ENCODE measurements at regions not wholly inside any gene's neighbourhood (a gene's known extent, or its start where the extent isn't known, plus 50 kb on each side); places are given as distances from the start of the nearest gene placed in this dataset.

- no peaks in the 10 kb centered on the region for H3K79me2 ChIP-seq (ENCODE audit: insufficient read depth, low read length)
- intact Hi-C loops (cut with micrococcal nuclease; ENCODE audit: unreplicated experiment) (no loop called here), in situ Hi-C loops (cut with HindIII; ENCODE audit: extremely low pct_ligation_motif_present, low pct_unique_long_range_greater_than_20kb) (no loop called here)
- FAIRE-seq (no peak), ATAC-seq (no peak), DNase-seq (ENCODE audit: low spot score) (no peak)
- TF ChIP-seq FOXA1 (IDR thresholded peaks at IDR 0.05) (no peak), FOXA1 (CRISPR knock-in tag; IDR thresholded peaks at IDR 0.05) (no peak), ZNF550 (CRISPR knock-in tag; IDR thresholded peaks at IDR 0.05; ENCODE audit: borderline replicate concordance) (no peak), NFIB (CRISPR knock-in tag; IDR thresholded peaks at IDR 0.05; ENCODE audit: borderline replicate concordance) (no peak), AHR (CRISPR knock-in tag; IDR thresholded peaks at IDR 0.05) (no peak), HNRNPL (IDR thresholded peaks at IDR 0.05; ENCODE audit: low read depth, low read length) (no peak), TCF7 (IDR thresholded peaks at IDR 0.05; ENCODE audit: low read depth) (no peak), NKX3-1 (CRISPR knock-in tag; IDR thresholded peaks at IDR 0.05) (no peak)
- no peaks in the 10 kb centered on the region for H3K36me3 ChIP-seq (replicated peaks in 1 of 2; ENCODE audit: control insufficient read depth in 1 of 2, insufficient read depth in 2 of 2, low read length in 2 of 2)
- H2AFZ ChIP-seq (ENCODE audit: low read length): no peak overlapping the region
- H3K4me3 ChIP-seq (replicated peaks in 1 of 3; ENCODE audit: insufficient read depth in 1 of 3, low read depth in 2 of 3, low read length in 3 of 3): no peak overlapping the region
- no peaks in the 10 kb centered on the region for H3K9me3 ChIP-seq (ENCODE audit: low read length)
- no peaks in the 10 kb centered on the region for H4K20me1 ChIP-seq (ENCODE audit: insufficient read depth, low read length)
- no peak overlapping the region for H3K4me2 ChIP-seq (ENCODE audit: low read depth, low read length)
- H3K27me3 ChIP-seq (ENCODE audit: control insufficient read depth in 1 of 2, insufficient read depth in 2 of 2, low read length in 2 of 2): no peaks in the 10 kb centered on the region
- no peaks in the 10 kb centered on the region for H3K4me1 ChIP-seq (ENCODE audit: insufficient read depth, low read length)
- H3K9ac ChIP-seq (ENCODE audit: insufficient read depth, low read depth, low read length): no peak overlapping the region
- ChIA-PET POLR2A (no interaction called here), CTCF (ENCODE audit: low intra/inter-chr PET ratio, low total read pairs) (no interaction called here)
- no TSS peak for BruUV-seq (replicated peaks)
- no peak overlapping the region for H3K27ac ChIP-seq (ENCODE audit: extremely low read length, insufficient read depth, low read length)
- WGBS (ENCODE audit: low lambda C conversion rate): 2% methylated on average over 2 of the region's 2 CpGs
Measured at GRCh38 chr15:54839379-54839778, 357.4 kb downstream of the RSL24D1 start.

DNA sequence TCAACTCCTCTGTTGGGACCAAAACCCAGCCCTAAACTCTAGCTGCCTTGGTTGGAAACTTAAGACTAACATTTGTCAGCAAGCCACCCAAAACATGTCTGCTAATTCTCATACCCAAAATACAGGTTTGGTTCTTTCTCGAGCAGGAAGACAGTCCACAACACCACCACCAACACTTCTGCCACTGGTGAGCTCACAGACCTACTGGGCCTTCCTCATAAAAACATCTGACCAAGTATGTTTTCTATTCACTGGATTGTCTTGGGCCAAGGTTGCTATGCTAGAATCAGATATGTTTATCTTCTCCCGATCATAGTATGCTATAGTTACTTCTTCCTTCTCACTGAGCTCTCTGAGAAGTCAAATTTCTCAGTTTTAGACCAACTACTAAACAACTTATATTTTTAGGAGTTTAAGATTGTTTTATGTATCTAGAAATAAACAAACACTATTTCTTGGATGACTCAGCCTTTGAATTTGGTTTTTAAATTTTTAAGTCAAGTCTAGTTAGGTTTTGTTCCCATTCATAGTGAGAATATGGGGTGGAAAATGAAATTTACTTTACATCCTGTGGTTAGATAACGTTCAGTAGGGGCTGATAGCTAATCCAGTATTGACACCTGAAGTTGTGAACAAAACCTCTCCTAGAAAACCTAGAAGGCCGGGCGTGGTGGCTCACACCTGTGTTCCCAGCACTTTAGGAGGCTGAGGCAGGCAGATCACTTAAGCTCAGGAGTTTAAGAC, 360.5 kb downstream of the RSL24D1 start:
- POLR2A ChIA-PET: no interaction called here
- no peak overlapping the region for H3K27ac ChIP-seq (ENCODE audit: extremely low read length, insufficient read depth, low read length)
- no peaks in the 10 kb centered on the region for H3K27me3 ChIP-seq (ENCODE audit: control insufficient read depth in 1 of 2, insufficient read depth in 2 of 2, low read length in 2 of 2)
- H3K79me2 ChIP-seq (ENCODE audit: insufficient read depth, low read length): no peaks in the 10 kb centered on the region
- FAIRE-seq: no peak
- BruUV-seq (replicated peaks): no TSS peak
- CTCF ChIA-PET (ENCODE audit: low intra/inter-chr PET ratio, low total read pairs): no interaction called here
- H3K4me2 ChIP-seq (ENCODE audit: low read depth, low read length): no peak overlapping the region
- H3K9ac ChIP-seq (ENCODE audit: insufficient read depth, low read depth, low read length): no peak overlapping the region
- no peak overlapping the region for H2AFZ ChIP-seq (ENCODE audit: low read length)
- no peak for DNase-seq (ENCODE audit: low spot score)
- H3K9me3 ChIP-seq (ENCODE audit: low read length): no peaks in the 10 kb centered on the region
- no peaks in the 10 kb centered on the region for H3K4me1 ChIP-seq (ENCODE audit: insufficient read depth, low read length)
- intact Hi-C loops (cut with micrococcal nuclease; ENCODE audit: unreplicated experiment): no loop called here
- H3K4me3 ChIP-seq (replicated peaks in 1 of 3; ENCODE audit: insufficient read depth in 1 of 3, low read depth in 2 of 3, low read length in 3 of 3): no peak overlapping the region
- in situ Hi-C loops (cut with HindIII; ENCODE audit: extremely low pct_ligation_motif_present, low pct_unique_long_range_greater_than_20kb): no loop called here
- no peaks in the 10 kb centered on the region for H4K20me1 ChIP-seq (ENCODE audit: insufficient read depth, low read length)
- no peak for ATAC-seq
- no peaks in the 10 kb centered on the region for H3K36me3 ChIP-seq (replicated peaks in 1 of 2; ENCODE audit: control insufficient read depth in 1 of 2, insufficient read depth in 2 of 2, low read length in 2 of 2)
- WGBS (ENCODE audit: low lambda C conversion rate): under 1% methylated on average over 5 of the region's 5 CpGs
- TF ChIP-seq, protein P1, sequence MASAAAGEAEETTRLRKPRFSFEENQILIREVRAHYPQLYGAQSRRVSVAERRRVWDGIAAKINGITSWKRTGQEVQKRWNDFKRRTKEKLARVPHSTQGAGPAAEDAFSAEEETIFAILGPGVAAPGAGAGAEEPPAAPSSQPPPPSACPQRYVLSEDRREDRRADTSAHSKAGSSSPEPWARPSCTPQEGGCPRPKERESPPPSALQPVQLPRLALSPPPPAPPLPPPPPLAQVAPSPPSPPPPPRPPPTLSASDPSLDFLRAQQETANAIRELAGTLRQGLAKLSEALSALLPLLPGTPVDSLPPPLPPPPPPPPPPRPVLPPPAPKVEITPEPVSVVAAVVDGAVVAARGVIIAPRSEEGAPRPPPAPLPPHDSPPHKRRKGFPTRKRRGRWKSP (CRISPR knock-in tag; IDR thresholded peaks at IDR 0.05): no peak
- TF ChIP-seq TCF7L2 (IDR thresholded peaks at IDR 0.05; ENCODE audit: low read depth, low read length) (no peak), ONECUT2 (CRISPR knock-in tag; IDR thresholded peaks at IDR 0.05) (no peak), ZMYM2 (CRISPR knock-in tag; IDR thresholded peaks at IDR 0.05) (no peak), ELF1 (CRISPR knock-in tag; IDR thresholded peaks at IDR 0.05) (no peak), ZNF274 (CRISPR knock-in tag; IDR thresholded peaks at IDR 0.05) (no peak), HNRNPUL1 (IDR thresholded peaks at IDR 0.05; ENCODE audit: low read depth, low read length) (no peak), ZNF883 (CRISPR knock-in tag; IDR thresholded peaks at IDR 0.05; ENCODE audit: not compliant biosample characterization) (no peak), ZNF546 (CRISPR knock-in tag; conservative IDR thresholded peaks at IDR 0.05) (no peak), DNMT3B (CRISPR knock-in tag; conservative IDR thresholded peaks at IDR 0.05) (no peak), ZNF720 (CRISPR knock-in tag; IDR thresholded peaks at IDR 0.05) (no peak), ZNF773 (CRISPR knock-in tag; IDR thresholded peaks at IDR 0.05; ENCODE audit: borderline replicate concordance) (no peak), CC2D1A (CRISPR knock-in tag; IDR thresholded peaks at IDR 0.05) (no peak), NR2C2 (CRISPR knock-in tag; IDR thresholded peaks at IDR 0.05; ENCODE audit: borderline replicate concordance) (no peak), ZNF317 (CRISPR knock-in tag; IDR thresholded peaks at IDR 0.05) (no peak)

Data from HepG2 (cell line).